ENCODE measurements at regions not wholly inside any gene's neighbourhood (a gene's known extent, or its start where the extent isn't known, plus 50 kb on each side); places are given as distances from the start of the nearest gene placed in this dataset.

- Mint-ChIP-seq H3K27me3 (ENCODE audit: low read depth in 3 of 3) (peaks cover 10 to 24% (median 10%) of the 10 kb centered on the region in 3 donors), H3K4me3 (no peak overlapping the region), H3K4me1 (no peaks in the 10 kb centered on the region), H3K9me3 (peaks cover 0 to 5% (median 0%) of the 10 kb centered on the region in 6 donors), H3K36me3 (no peaks in the 10 kb centered on the region), H3K27ac (no peak overlapping the region)
- no peak for DNase-seq
These were observed 83.2 kb upstream of the DIO3 start for GRCh38 chr14:101478096-101478495.

DNA sequence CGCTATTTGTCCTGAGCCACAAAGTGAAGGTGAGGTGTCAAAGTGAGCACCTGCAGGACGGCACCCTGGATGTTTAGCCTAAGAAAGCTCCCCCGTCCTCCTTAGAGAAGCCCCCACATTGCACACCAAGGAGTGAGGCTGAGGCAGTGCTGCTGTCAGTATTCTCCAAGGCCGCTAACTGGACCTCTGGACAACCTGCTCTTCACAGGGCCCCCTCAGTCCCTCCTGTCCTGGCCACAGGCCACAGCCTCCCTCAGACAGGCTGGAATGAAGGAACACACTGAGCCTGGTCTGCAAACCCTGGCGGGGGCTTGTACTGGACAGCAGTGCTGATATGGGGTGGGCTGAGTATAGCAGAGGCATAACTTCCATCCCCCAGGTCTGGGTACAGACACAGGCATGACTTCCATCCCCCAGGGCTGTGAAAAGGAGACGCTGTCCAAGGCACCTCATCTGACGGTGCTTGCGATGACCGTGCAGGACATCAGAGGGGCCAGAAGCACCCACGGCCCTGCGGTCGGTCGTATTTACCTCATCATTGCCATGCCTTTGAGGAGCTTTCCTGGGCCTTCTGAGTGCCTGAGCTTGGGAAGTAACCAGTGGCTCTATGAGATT, 82.4 kb upstream of the DIO3 start:
- no peak for DNase-seq
- Mint-ChIP-seq H3K27me3 (ENCODE audit: low read depth in 3 of 3) (peaks cover 9 to 28% (median 10%) of the 10 kb centered on the region in 3 donors), H3K36me3 (no peaks in the 10 kb centered on the region), H3K9me3 (peaks cover 0 to 13% (median 3%) of the 10 kb centered on the region in 6 donors), H3K4me3 (no peak overlapping the region), H3K4me1 (no peaks in the 10 kb centered on the region), H3K27ac (no peak overlapping the region)

DNA sequence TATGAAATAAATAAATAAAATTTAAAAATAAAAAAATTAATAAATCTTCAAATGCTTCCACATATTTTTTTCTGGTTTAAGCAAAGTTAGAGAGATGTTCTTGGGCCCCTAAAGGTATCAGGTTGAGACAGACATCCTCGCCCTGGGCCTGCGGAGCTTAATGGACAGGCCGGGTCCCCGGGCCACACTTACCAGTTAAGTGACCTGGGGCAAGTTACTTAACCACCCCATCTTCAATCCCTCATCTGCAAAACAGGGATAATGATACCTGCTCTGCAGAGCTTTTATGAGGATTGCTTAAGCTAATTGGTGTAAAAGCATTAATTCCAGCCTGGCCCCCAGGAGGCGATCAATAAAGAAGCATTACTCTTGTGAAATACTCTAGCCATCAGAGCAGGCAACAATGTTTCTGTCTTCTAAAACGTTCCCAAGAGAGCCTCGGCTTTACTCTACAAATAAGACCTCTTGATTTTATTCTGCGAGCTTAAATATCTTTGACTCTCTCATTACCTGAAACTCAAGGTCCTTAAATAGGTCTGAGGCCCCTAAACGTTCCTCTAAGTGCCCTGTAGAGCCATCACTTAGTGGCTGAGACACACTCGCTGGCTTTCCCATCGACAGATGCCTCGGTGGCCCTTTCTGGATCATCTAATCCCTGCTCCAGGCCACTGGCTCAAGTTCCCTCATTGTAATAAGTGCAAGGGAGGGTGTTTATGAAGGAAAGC, 81.1 kb upstream of the DIO3 start:
- Mint-ChIP-seq H3K36me3 (no peaks in the 10 kb centered on the region), H3K27ac (no peak overlapping the region), H3K4me3 (no peak overlapping the region), H3K9me3 (peaks cover 2 to 17% (median 6%) of the 10 kb centered on the region in 6 donors), H3K4me1 (no peaks in the 10 kb centered on the region), H3K27me3 (ENCODE audit: low read depth in 3 of 3) (peaks cover 9 to 30% (median 13%) of the 10 kb centered on the region in 3 donors)
- DNase-seq = no peak

GRCh38 chr14:101480747-101481530, 80.4 kb upstream of the DIO3 start:
- Mint-ChIP-seq H3K36me3 (no peaks in the 10 kb centered on the region), H3K9me3 (peaks cover 2 to 21% (median 6%) of the 10 kb centered on the region in 6 donors), H3K4me1 (no peaks in the 10 kb centered on the region), H3K27ac (no peak overlapping the region), H3K4me3 (no peak overlapping the region), H3K27me3 (ENCODE audit: low read depth in 3 of 3) (peaks cover 10 to 30% (median 13%) of the 10 kb centered on the region in 3 donors)
- no peak for DNase-seq

- no peak for DNase-seq
- peaks cover 2 to 24% (median 7%) of the 10 kb centered on the region in 6 donors for H3K9me3 Mint-ChIP-seq
- H3K4me3 Mint-ChIP-seq = no peak overlapping the region
- no peaks in the 10 kb centered on the region for H3K36me3 Mint-ChIP-seq
- H3K27ac Mint-ChIP-seq = no peak overlapping the region
- peaks cover 10 to 27% (median 10%) of the 10 kb centered on the region in 3 donors for H3K27me3 Mint-ChIP-seq (ENCODE audit: low read depth in 3 of 3)
- H3K4me1 Mint-ChIP-seq = no peaks in the 10 kb centered on the region
These were observed 79.7 kb upstream of the DIO3 start for GRCh38 chr14:101481557-101481956.

DNA sequence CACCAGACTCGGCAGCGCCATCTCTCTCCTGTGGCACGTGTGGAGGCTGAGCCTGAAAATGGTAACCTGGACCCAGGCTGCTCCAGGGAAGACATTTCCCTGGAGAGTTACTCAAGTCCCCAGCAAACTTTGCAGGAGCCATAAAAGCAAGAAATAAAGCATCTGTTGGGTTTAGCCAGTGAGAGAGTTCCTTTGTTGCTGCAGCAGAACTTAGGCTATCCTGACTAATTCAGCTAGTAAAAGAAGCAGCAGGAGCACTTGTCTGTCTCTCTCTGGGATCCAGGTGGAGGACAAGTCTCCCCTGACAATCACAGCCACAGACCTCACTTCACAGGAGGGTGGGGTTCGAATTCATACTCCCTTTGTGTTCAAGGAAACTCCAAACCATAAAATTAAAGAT, 79.2 kb upstream of the DIO3 start:
- H3K27ac Mint-ChIP-seq = no peak overlapping the region
- no peak overlapping the region for H3K4me3 Mint-ChIP-seq
- peaks cover 8 to 31% (median 10%) of the 10 kb centered on the region in 3 donors for H3K27me3 Mint-ChIP-seq (ENCODE audit: low read depth in 3 of 3)
- no peak for DNase-seq
- H3K36me3 Mint-ChIP-seq = peaks cover 0 to 5% (median 0%) of the 10 kb centered on the region in 3 donors
- H3K9me3 Mint-ChIP-seq = peaks cover 5 to 29% (median 11%) of the 10 kb centered on the region in 6 donors
- H3K4me1 Mint-ChIP-seq = no peaks in the 10 kb centered on the region

DNA sequence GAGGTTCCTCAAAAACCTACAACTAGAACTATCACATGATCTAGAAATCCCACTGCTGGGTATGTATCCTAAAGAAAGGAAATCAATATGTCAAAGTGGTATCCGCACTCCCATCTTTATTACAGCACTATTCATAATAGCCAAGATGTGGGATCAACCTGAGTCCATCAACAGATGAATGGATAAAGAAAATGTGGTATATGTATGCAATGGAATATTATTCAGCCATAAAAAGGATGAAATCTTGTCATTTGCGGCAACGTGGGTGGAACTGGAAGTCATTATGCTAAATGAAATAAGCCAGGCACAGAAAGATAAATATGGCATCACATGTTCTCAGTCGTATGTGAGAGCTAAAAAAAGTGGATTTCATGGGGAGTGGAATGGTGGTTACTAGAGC, 77.5 kb upstream of the DIO3 start:
- Mint-ChIP-seq H3K4me3 (no peak overlapping the region), H3K36me3 (peaks cover 0 to 5% (median 0%) of the 10 kb centered on the region in 3 donors), H3K9me3 (peaks cover 10 to 40% (median 16%) of the 10 kb centered on the region in 6 donors), H3K4me1 (no peaks in the 10 kb centered on the region), H3K27ac (no peak overlapping the region), H3K27me3 (ENCODE audit: low read depth in 3 of 3) (peaks cover 6 to 42% (median 7%) of the 10 kb centered on the region in 3 donors)
- no peak for DNase-seq

DNA sequence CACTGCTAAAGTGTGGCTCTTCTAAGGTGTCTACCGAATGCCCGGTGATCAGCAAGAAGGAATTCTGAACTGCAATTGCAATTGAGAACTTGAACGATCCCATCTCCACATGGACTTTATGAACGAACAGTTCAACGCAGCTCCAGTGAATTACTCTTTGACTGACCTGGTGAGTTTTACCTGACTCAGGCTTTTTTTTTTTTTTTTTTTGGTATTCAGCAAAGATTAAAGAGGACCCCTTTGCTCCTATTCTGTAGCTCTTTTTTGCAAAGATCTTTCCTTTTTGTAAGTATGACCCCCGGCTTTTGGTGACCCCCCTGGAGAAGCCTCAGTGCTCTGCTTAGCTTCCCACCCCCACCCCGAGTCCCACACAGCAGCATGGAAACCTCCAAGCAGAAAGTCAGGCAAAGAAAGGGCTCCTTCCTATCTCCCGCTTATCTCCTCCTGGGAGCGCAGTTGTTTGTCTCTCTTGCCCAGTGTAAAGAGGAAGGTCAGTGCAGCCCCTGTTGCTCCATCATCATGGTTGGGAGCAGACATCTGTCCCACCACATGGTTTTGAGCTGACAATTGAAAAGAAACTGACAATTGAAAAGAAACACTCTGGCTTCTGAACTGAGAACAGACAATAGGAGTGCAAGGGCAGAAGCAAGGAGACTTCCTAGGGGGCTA, 72.1 kb upstream of the DIO3 start:
- peaks cover 7 to 24% (median 12%) of the 10 kb centered on the region in 6 donors for H3K9me3 Mint-ChIP-seq
- peaks cover 2 to 40% (median 10%) of the 10 kb centered on the region in 3 donors for H3K27me3 Mint-ChIP-seq (ENCODE audit: low read depth in 3 of 3)
- H3K4me1 Mint-ChIP-seq = no peaks in the 10 kb centered on the region
- H3K4me3 Mint-ChIP-seq = no peak overlapping the region
- no peak overlapping the region for H3K27ac Mint-ChIP-seq
- H3K36me3 Mint-ChIP-seq = peaks cover 0 to 5% (median 0%) of the 10 kb centered on the region in 3 donors
- DNase-seq = no peak

DNA sequence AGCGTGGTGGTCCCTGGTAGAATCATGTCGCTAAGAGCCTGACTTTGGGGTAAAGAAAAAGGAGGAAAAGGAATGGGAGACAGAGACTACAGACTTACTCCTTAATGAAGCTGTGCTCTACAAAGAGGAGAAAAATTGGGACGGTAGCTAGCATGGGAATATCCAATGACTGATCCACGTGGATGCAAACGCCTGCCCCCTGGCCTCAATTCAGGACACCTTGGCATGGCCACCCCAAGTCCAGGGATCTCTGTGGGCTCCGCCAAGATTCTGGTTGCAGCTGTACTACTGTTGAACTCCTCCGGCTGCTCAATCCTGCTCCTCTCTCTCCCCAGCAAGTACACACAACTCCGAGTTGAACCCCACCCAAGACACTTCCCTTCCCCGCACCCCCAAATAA, 70.5 kb upstream of the DIO3 start:
- peaks cover 2 to 46% (median 12%) of the 10 kb centered on the region in 3 donors for H3K27me3 Mint-ChIP-seq (ENCODE audit: low read depth in 3 of 3)
- peaks cover 0 to 5% (median 0%) of the 10 kb centered on the region in 3 donors for H3K36me3 Mint-ChIP-seq
- no peak for DNase-seq
- peaks cover 7 to 20% (median 11%) of the 10 kb centered on the region in 6 donors for H3K9me3 Mint-ChIP-seq
- H3K4me1 Mint-ChIP-seq = no peaks in the 10 kb centered on the region
- H3K4me3 Mint-ChIP-seq = no peak overlapping the region
- H3K27ac Mint-ChIP-seq = no peak overlapping the region

DNA sequence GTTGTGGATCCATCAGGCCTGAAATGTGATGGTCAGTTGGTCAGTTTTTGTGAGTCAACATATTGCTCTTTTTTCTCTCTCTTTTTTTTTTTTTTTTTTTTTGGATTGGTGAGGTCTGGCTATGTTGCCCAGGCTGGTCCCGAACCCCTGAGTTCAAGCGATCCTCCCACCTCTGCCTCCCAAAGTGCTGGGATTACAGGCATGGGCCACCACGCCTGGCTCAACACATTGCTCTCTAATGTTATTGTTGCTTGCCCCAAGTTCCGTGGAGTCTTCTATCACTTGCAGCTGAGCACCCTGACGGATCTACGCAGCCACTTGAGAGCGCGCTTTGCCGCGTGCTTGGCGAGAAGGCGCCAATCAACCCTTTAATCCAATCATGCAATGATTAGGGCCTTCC, 69.5 kb upstream of the DIO3 start:
- H3K27ac Mint-ChIP-seq = no peak overlapping the region
- H3K9me3 Mint-ChIP-seq = peaks cover 3 to 13% (median 10%) of the 10 kb centered on the region in 6 donors
- H3K27me3 Mint-ChIP-seq (ENCODE audit: low read depth in 3 of 3) = peaks cover 2 to 42% (median 11%) of the 10 kb centered on the region in 3 donors
- H3K4me3 Mint-ChIP-seq = no peak overlapping the region
- H3K36me3 Mint-ChIP-seq = peaks cover 0 to 2% (median 0%) of the 10 kb centered on the region in 3 donors
- no peak for DNase-seq
- H3K4me1 Mint-ChIP-seq = no peaks in the 10 kb centered on the region

DNA sequence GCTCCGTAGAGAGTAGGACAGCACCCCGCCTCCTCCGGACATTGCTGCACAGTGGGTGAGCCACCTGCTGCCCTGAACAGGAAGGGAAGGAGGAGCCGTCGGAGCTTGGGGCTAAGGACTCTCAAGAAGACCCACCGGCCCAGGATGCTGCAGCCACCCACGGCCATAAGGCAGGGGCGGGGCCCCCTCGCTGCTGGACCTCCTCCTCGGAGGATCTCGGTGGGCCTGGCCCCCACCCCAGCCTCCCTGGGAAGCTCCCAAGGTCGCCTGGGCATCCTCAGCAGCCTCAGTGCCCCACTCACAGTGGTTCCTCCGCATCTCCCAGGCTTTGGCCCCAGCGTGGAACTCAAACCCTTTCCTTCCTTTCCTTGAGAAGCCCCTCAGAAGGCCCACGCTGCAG, 68.6 kb upstream of the DIO3 start:
- Mint-ChIP-seq H3K36me3 (no peaks in the 10 kb centered on the region), H3K9me3 (peaks cover 0 to 9% (median 7%) of the 10 kb centered on the region in 6 donors), H3K27me3 (ENCODE audit: low read depth in 3 of 3) (peaks cover 2 to 41% (median 11%) of the 10 kb centered on the region in 3 donors), H3K4me3 (no peak overlapping the region), H3K4me1 (no peaks in the 10 kb centered on the region), H3K27ac (no peak overlapping the region)
- DNase-seq = no peak

DNA sequence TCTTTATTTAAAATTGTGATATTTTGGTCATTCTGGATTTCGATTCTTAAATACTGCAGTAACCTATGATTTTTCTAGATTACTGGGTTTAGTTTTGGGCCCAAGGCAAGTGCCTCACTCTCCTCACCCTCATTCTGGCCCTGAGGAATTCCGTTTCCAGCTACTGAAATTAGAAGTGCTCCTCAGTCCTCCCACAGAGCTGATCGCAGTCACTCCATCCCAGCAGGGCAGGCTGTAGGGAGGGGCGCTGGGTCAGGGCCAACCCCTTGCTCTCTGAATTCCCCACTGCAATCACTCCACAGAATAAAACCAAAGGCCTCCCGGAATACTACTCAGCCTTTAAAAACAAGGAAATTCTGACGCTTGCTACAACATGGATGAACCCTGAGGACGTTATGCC, 66.5 kb upstream of the DIO3 start:
- DNase-seq = no peak
- H3K27me3 Mint-ChIP-seq (ENCODE audit: low read depth in 3 of 3) = peaks cover 4 to 24% (median 6%) of the 10 kb centered on the region in 3 donors
- H3K4me1 Mint-ChIP-seq = no peaks in the 10 kb centered on the region
- no peaks in the 10 kb centered on the region for H3K9me3 Mint-ChIP-seq
- H3K36me3 Mint-ChIP-seq = no peaks in the 10 kb centered on the region
- no peak overlapping the region for H3K4me3 Mint-ChIP-seq
- H3K27ac Mint-ChIP-seq = no peak overlapping the region

DNA sequence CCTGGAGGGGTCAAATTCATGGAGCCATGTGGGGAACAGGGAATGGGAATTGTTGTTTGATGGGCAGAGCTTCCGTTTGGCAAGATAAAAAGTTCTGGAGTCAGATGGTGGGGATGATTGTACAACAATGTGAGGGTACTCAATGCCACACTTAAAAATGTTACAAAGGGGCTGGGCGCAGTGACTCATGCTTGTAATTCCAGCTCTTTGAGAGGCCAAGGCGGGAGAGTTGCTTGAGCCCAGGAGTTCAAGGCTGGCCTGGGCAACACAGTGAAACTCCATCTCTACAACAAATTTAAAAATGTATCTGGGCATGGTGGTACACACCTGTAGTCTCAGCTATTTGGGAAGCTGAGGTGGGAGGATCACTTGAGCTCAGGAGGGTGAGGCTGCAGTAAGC, 66.0 kb upstream of the DIO3 start:
- H3K27me3 Mint-ChIP-seq (ENCODE audit: low read depth in 3 of 3) = peaks cover 4 to 22% (median 6%) of the 10 kb centered on the region in 3 donors
- H3K4me3 Mint-ChIP-seq = no peak overlapping the region
- no peak overlapping the region for H3K27ac Mint-ChIP-seq
- DNase-seq = no peak
- no peaks in the 10 kb centered on the region for H3K9me3 Mint-ChIP-seq
- no peaks in the 10 kb centered on the region for H3K36me3 Mint-ChIP-seq
- no peaks in the 10 kb centered on the region for H3K4me1 Mint-ChIP-seq

All from immature natural killer cell (primary cell).